HG02840 (cell line): ENCODE measurements at regions not wholly inside any gene's neighbourhood (a gene's known extent, or its start where the extent isn't known, plus 50 kb on each side); places are given as distances from the start of the nearest gene placed in this dataset.
"Not testable (repeated sequence)": the region's sequence is repeated elsewhere in the genome, so short reads cannot be mapped to it uniquely, and the experiment has no call there.

Source experiments
- ATAC-seq: cut with Tn5 transposase; IDR thresholded peaks from one replicate; pipeline ENCODE4 v1.9.1; 2021; ENCODE audit warnings: mild to moderate bottlenecking, moderate library complexity, moderate number of reproducible peaks; ENCODE audit not compliant: unreplicated experiment, low FRiP score

DNA sequence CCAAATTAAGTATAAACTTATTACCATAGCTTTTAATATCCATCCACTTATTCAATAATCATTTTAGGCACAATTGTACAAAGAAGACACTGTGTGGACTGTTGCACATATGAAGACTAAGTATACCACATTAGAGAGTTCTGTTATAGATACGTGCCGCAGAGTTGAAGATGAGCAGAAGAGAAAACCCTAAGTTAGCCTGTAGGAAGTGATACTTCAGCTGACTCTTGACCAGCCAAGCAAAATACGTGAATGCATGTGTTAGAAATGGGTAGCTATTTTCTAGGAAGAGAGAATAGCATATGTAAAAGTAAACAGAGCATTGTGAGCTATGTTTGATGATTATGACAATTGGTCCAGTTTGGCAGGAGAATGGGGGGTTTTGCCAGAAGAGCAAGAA is 272.0 kb upstream of the ATP11B start:
- no peak for ATAC-seq

DNA sequence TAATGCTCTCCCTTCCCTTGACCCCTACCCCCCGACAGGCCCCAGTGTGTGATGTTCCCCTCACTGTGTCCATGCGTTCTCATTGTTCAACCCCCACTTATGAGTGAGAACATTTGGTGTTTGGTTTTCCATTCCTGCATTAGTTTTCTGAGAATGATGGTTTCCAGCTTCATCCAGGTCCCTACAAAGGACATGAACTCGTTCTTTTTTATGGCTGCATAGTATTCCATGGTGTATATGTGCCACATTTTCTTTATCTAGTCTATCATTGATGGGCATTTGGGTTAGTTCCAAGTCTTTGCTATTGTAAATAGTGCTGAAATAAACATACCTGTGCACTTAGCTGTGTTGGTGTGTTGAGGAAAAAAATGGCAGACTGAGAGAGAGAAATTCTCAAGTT is 269.9 kb upstream of the ATP11B start:
- ATAC-seq, result not testable (repeated sequence)

DNA sequence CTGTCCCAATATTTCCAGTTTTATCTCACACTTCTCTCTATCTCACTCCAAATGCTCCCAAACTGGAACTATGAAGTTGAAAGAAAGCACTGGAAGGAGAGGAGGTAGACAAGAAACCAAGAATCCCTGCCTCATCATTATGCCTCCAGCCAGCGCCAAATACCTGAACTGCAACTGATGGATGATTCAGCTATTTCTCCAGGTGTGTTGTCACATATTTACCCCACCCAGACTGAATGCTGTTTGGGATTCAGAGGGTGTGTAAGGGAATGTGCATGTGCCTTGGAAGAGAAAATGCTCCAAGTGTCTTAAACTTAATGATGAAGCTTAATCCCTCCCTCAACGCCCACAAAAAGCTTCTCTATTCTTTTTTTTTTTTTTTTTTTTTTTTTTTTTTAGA is 269.5 kb upstream of the ATP11B start:
- ATAC-seq, result no peak

DNA sequence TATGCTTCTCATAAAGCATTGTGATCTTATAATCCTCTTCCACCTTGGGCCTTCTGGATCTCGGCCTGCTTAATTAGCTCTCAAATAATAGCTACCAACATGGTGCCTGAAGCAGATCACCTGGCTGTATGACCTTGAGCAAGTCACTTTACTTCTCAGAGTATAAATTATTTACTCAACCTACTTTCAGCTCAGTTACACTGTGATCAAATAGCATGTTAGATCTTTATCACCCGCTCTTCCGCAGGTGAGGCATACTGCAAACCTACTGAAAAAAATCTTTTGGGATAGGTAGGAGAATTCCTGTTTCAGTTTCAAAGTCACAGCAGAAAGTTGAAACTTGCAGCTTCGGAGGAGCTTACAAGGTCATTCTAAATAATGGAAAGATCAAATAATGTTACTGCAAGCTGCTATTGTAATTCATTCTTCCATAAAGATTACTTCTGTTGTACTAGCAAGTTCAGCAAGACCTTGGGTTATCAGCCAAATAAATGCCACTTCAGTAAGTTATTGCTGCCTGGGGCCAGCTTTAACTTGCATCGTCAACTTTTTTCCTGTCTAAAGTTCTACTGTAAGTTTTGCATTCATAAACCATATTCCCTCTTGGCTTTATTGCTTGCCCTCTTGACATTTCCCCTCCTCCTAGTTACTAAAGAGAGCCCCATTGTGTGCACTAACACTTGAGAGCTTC is 268.4 kb upstream of the ATP11B start:
- no peak for ATAC-seq

DNA sequence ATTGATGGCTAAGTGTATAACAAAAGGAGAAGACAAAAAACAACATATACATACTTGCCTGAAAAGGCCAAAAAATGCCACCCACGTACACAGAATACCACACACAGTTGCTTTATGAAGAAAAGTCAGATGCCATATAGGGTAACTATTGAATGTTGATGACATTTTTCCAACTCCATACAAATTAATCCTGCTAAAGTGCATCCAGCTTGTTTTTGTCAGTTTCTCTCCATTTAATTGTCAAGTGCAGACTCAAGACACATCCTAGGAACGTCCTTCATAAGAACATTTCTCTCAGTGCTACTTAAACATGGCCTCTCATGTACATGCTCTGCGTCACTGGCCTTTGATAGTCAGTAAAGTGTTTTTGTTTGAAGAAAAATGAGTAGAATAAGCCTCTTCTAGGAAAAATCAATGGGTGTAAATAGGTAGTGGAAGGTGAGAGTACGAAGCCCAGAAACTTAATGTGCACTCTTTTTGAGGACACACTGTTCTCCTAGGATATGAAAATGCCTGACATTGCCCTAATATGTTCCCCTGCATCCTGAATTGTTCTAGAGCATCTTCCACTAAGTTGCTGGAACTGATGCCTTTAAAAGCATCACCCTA is 267.4 kb upstream of the ATP11B start:
- ATAC-seq, result no peak

DNA sequence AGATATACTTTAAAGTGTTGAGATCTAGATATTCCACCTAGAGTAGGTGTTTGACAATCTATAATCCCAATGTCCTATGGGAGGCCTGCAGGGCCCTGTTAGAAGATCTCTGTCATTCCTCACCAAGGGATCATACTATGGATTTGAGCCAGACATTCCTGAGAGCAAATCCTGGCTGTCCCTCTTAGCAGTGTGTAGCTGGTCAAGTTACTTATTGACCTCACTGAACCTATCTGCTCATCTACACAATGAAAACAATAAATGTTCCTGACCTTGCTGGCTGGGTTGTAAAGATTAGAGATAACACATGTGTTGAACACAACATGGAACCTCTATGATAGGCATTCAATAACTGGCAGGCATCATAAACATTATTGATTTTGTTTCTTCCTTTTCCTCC is 265.6 kb upstream of the ATP11B start:
- ATAC-seq, result no peak

DNA sequence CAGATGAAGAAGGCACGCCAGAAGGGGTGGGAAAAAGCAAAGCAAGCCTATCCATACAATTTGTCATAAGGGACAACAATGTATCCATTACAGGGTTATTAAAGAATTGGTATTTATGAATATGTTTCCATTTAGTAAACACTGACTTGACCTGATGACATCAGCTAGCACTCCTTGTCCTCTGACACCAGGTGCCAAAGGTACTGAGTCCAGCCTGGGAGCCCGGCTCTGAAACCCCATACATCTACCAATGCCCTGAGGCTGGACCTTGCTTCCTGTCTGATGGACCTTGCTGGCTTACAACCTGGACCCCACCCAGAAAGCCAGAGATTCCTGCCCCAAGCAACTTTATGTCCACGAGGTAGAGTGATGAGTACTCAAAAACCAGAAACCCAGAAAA is 263.0 kb upstream of the ATP11B start:
- no peak for ATAC-seq

DNA sequence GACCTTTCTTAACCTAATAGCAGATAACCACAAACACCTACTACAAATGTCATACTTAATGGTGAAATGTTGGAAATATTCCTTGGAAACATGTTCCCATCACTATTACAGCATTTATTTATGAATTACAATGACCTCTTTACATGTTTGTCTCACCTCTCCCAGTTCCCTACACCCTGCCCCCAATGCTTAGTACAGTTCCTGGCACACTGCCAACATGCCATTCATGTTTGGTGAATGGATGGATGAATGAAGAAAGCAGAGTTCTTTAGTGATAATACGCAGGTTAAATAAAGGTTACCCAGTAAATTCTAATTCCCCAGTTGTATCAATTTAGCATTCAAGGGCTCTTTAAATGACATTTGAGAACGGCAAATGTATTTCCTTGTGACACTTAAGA is 259.9 kb upstream of the ATP11B start:
- ATAC-seq, result no peak

DNA sequence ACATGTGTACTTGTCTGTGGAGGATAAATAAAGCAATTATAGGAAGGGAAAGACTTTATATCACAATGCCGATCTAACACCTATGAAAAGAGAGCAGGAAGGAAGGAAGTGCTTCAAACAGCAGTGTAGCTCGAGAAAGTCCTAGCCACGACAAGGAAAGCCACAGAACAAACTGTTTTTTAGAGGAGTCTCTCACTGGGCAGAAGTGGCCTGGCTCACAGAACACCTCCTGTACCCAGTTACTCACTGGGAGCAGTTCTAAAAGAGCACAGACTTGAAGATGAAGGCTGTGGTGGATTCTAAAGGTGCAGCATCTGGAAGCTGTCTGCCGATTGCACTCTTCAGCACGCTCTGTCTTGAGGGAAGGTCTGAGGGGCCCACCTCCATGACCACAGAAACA is 248.8 kb upstream of the ATP11B start:
- no peak for ATAC-seq

DNA sequence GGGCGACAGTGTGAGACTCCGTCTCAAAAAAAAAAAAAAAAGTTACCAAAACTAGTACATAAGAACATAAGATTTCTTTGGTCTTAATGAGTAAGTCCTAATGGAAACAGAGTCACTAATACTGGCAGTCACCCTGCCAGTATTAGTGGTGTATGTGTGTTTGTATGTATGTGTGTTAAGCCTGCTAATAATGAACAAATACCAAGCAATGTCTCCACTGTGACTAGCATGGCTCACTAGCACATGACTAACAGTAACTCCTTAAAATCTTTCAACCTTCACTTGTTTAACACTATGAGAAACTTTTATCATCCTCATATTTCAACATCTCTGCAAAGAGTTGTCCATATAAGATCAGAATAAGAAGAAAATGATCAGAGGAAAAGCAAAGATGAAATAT is 231.0 kb upstream of the ATP11B start:
- ATAC-seq, result no peak

DNA sequence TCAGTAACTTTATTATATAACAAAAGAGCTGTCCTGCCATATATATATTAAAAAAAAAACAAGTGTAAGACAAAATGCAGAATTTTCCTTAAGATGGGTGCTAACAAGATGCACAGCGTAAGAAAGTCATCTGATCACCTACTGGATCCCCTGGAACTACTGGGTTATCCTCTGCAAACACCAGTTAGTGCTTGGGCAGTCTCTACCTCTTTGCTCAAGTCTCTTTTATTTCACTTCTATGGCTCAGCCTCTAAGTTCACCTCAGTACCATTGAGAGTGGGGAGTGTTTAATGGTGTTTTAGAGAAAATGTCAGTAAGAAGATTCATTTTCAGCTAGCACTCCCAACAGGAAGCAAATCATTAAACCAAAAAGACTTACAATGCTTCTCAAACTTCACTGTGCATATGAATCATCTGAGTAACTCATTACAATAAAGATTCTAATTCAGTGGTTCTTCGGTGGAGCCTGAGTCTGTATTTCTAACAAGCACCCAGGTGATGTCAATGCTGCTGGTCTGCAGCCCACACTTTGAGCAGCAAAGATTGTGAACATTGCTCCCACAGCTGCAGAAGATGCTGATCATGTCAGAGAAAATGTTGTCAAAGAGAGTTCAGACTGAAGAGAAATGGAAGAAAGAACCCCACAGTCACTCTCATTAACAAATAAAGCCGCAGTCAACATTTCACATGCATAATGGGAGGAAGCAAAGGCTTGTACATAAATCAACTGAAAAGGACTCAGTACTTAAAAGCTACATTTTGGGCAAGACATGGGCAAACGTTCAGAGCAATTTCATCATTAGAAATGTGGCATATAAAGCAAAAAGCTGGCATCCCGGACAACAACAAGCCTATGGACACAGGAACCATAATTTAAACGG is 227.1 kb upstream of the ATP11B start:
- ATAC-seq, result no peak

DNA sequence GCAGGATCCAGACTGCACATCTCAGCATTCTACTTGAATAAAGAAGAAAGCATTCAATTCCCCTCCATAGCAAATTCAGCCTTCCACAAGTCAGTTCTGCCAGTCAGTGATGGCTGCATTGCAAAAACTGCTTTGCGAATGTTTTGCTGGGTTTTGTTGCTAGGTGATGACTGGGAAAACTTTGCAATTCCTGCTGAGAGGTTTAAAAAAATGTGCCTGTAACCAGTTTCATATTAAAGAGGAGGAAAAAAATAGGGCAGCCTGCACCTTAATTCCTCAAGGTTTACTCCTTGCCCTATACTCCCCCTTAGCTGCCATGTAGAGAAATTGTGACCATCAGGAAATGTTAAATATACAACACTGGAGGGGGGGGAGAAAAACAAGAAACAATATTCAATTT is 225.6 kb upstream of the ATP11B start:
- no peak for ATAC-seq

DNA sequence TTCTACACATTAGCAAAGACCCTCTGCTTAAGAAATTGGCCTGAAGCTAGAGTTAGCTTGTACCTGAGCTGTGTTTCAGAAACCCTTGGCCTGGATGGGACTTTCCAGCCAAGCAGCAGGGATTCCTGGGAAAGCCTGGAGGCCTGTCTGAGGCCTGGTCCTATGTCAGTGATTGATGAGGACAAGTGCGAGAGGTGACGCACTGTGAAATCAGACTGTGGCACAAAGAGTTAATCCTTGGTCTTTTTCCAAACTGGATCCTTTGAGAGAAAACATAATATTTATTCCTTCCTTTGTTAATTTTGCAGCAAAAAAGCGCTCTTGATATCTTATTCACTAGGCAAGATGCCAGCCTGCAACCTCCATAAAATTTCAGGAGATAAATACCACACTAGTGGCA is 225.0 kb upstream of the ATP11B start:
- no peak for ATAC-seq

DNA sequence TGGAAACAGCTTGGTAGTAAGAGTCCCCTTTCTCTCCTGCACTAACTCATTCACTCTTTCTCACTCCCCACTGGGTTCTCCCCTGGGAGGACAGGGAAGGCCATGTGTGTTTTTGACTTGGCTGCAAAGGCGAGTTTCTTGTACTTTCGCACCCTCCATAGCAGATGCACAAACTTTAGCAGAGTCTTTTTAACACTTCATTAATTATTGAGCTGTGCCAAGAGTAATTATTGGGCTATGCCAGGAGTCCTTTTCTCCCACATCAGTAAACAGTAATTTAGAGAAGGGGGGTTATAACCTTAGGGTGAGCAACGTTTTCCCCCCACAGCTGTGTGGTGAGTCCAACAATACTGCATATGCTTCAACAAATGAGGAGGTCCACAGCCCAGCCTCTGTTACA is 224.4 kb upstream of the ATP11B start:
- no peak for ATAC-seq

DNA sequence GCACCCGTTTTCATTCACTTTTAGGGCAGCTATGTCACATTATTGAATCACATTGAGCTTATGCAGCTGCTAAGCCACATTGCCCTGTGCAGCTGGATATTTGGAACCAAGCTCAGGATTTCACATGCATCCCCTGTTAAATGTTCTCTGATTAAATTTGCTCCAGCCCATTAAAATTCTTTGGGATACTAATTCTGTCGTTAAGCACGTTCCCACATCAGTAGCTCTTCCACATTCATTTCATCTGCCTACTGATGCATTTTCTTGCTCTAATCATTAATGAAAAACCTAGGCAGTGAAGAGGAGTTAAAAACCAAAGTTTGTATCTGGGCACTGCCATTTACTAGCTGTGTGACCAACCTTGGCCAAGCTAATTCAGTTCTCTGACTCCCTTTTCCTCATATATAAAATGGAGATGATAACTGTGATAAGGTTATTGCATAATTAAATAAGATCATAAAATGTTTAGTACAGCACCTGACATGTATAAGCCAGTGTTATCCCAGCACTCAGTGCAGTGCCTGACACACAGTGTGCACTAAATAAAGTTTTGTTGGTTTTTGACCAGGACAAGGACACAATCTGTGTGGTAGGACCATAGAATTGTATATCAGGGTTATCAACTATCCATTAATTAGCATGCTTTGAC is 222.2 kb upstream of the ATP11B start:
- ATAC-seq, result no peak

DNA sequence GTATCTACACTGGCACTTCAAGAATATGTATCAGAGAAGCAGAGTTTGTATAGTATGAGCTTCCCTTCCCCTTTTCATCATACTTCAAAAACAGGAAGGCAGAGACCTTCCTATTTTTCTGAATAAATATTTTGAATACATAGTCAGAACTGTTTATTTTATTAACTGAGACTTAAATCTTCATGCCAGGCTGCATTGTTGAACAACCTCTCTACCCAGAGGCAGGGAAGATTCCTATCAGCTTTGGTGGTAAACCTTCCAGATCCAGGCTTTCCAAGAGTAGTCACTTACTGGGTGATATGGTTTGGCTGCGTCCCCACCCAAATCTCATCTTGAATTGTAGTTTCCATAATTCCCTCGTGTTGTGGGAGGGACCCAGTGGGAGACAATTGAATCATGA is 217.4 kb upstream of the ATP11B start:
- ATAC-seq, result no peak

DNA sequence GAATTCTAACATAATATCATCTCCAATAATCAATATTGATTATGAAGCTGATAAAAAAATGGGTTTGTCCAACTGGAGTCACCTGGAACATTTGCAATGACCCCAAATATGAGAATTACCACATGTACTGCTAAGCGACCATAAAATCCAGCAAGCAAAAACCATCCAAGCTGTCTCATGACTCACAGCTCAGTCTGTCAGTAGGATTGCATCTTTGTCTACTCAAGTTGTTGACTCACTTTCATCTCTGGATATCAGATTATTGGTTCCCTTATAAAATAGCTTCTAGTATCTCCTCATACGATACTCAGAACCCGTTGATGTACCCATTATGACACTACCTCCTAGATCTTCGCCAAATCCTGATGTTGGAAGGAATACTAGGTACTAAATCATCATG is 209.8 kb upstream of the ATP11B start:
- ATAC-seq, result no peak

DNA sequence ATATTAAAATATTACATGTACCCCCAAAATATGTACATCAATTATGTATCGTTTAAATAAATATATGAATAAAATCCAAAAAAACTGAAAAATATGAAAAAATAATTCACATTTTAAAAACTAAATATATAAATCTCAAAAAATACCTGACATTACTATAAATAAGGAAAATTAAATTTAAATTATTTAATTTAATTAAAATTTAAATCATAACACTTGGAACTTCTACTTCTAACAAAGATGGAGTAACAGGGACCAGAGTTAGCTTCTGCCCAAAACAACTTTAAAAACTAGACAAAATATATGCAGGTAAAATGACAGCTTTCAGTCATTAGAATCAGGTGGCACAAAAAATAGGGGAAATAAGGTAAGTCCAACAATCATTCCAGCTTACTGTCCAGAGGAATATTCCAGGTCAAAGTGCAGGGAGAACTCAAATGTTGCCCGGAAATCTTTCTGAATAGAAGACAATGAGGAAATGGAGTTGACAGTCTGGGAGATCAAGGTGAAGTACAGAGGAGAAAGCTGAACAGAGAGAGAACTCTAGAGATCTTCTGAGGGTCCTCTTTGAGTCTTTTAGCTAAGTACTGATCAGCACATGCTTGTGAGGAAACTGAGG is 207.7 kb upstream of the ATP11B start:
- ATAC-seq, result no peak

DNA sequence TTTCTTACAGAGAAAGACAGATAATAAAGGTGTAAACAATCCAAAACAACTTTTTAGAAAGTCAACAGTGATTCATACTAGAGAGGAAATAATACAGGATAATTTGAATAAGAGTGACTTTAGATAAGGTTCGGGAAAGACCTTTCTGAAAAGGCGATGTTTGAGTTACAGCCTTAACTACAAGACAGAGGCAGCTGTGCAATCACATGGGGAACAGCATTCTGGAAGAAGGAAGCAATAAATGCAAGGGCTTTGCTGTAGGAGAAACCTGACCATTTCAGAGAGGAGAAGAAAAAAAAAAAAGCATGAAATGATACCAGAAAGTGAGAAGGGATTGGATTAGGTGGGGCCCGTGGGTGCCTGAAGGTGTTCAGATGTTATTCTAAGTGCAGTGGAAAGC is 200.6 kb upstream of the ATP11B start:
- no peak for ATAC-seq

DNA sequence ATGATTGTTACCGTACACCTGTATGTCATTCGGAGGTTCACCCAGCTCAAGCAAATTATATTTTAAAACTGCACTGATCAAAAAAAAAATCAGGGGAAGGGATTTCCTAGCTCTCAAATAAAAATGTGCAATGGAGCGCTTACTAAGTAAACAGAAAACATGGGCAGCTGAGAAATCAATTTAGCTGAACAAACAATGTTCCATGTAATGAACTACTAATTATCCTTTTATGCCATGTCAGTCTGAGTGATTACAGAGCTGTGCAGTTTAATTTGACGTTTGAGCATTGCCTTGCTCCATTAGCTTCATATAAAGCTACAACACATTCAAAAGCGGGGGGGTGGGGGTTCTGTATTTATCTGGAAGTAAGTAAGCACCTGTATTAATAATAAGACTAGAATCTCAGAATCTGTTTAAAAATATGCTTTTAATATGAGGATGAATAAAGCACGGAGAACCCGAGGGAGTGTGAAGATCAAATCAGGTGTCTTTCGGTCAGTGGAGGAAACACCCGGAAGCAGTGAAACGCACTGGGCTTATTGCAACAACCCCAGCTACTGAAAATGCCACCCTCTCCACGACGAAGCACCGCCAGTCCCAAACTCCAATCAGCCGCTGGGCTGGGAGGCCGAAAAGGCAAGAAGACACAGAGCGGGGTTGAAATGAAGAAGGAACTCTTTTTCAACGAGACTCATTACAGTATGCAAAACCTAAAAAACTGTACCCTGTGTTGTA is 196.5 kb upstream of the ATP11B start:
- ATAC-seq, result no peak
